GM12874 (cell line): ENCODE measurements at regions not wholly inside any gene's neighbourhood (a gene's known extent, or its start where the extent isn't known, plus 50 kb on each side); places are given as distances from the start of the nearest gene placed in this dataset.

ENCODE experiments used
- CTCF ChIP-seq: IDR thresholded peaks from 2 replicates; pipeline ENCODE4 v1.5.1; 2011; ENCODE audit warnings: low read depth, mild to moderate bottlenecking, control low read depth, low read length, moderate library complexity; ENCODE audit not compliant: insufficient read depth

GRCh38 chr2:120941571-120942120 is 206.0 kb downstream of the GLI2 start:
- no peak for TF ChIP-seq CTCF

GRCh38 chr2:120942658-120943057 is 207.0 kb downstream of the GLI2 start:
- no peak for TF ChIP-seq CTCF

- TF ChIP-seq CTCF, result no peak
Measured at GRCh38 chr2:120943403-120944034, 207.9 kb downstream of the GLI2 start.

- TF ChIP-seq CTCF, result no peak
Measured at GRCh38 chr2:120944575-120944974, 208.9 kb downstream of the GLI2 start.

- TF ChIP-seq CTCF, result no peak
Measured at GRCh38 chr2:120945091-120945490, 209.4 kb downstream of the GLI2 start.

- no peak for TF ChIP-seq CTCF
Measured at GRCh38 chr2:120945832-120946499, 210.3 kb downstream of the GLI2 start.

GRCh38 chr2:120947327-120947726 is 211.7 kb downstream of the GLI2 start:
- no peak for TF ChIP-seq CTCF
